OCI-LY7 (cell line): ENCODE measurements at regions not wholly inside any gene's neighbourhood (a gene's known extent, or its start where the extent isn't known, plus 50 kb on each side); places are given as distances from the start of the nearest gene placed in this dataset.

Experiments used
- BruUV-seq: library from RNA; stranded (reverse); fragments of 400-500 nt; replicated peaks from 2 replicates; lab custom pipeline; 2021; lab: Mats Ljungman, UMichigan
- CTCF ChIA-PET: fragments of 300-600 bp; sonication (Branson Sonifier 250); formaldehyde crosslinking; loops from one replicate; lab custom pipeline; 2022; ENCODE audit warnings: antibody characterized with exemption; ENCODE audit not compliant: unreplicated experiment; lab: Charles Lee
- POLR2A ChIA-PET: fragments of 300-600 bp; sonication (Branson Sonifier 250); formaldehyde crosslinking; loops from one replicate; lab custom pipeline; 2022; ENCODE audit warnings: antibody characterized with exemption; lab: Charles Lee
- DNase-seq: peaks from one replicate; pipeline ENCODE4 v3.0.0-alpha.2; 2015; ENCODE audit warnings: low spot score
- H2AFZ ChIP-seq: fragments of 200-600 bp; sonication (generic), shearing (Covaris generic); 2 replicates; pipeline ENCODE4 v1.6.1; 2014; ENCODE audit warnings: mild to moderate bottlenecking, antibody characterized with exemption, low read length, moderate library complexity
- H3K27ac ChIP-seq: fragments of 200-600 bp; sonication (generic); 2 replicates; pipeline ENCODE4 v1.5.1; 2014; ENCODE audit warnings: mixed run types, low read depth, mild to moderate bottlenecking, moderate library complexity, low read length, inconsistent platforms; ENCODE audit not compliant: poor library complexity, severe bottlenecking
- H3K36me3 ChIP-seq: fragments of 200-600 bp; sonication (generic); 2 replicates; pipeline ENCODE4 v1.6.1; 2014; ENCODE audit warnings: mild to moderate bottlenecking, antibody characterized with exemption, low read length, moderate library complexity, mixed read lengths; ENCODE audit not compliant: insufficient read depth
- H3K4me1 ChIP-seq: fragments of 200-600 bp; sonication (generic); 2 replicates; pipeline ENCODE4 v1.5.1; 2014; ENCODE audit warnings: mild to moderate bottlenecking, low read length; ENCODE audit not compliant: insufficient read depth, poor library complexity, severe bottlenecking
- H3K4me2 ChIP-seq: fragments of 200-600 bp; sonication (generic); 2 replicates; pipeline ENCODE4 v1.6.1; 2014; ENCODE audit warnings: mild to moderate bottlenecking, low read length
- H3K4me3 ChIP-seq: fragments of 200-600 bp; sonication (generic); 2 replicates; pipeline ENCODE4 v1.5.1; 2014; ENCODE audit warnings: mild to moderate bottlenecking, low read depth, low read length; ENCODE audit not compliant: poor library complexity, severe bottlenecking
- H3K79me2 ChIP-seq: fragments of 200-600 bp; sonication (generic); 2 replicates; pipeline ENCODE4 v1.6.1; 2016; ENCODE audit warnings: low read depth, mild to moderate bottlenecking, low read length, moderate library complexity, mixed read lengths; ENCODE audit not compliant: insufficient read depth
- H3K9me2 ChIP-seq: fragments of 200-600 bp; sonication (generic); 2 replicates; pipeline ENCODE4 v1.6.1; 2016; ENCODE audit warnings: mild to moderate bottlenecking, low read length, mixed read lengths; ENCODE audit not compliant: insufficient read depth
- H3K9me3 ChIP-seq: fragments of 200-600 bp; sonication (generic); 2 replicates; pipeline ENCODE4 v1.6.1; 2014; ENCODE audit warnings: mild to moderate bottlenecking, mixed run types, low read length, mixed read lengths
- H4K20me1 ChIP-seq: fragments of 200-600 bp; sonication (generic); 2 replicates; pipeline ENCODE4 v1.6.1; 2014; ENCODE audit warnings: mild to moderate bottlenecking, antibody characterized with exemption, low read length, moderate library complexity, mixed read lengths; ENCODE audit not compliant: insufficient read depth
- EZH2phosphoT487 ChIP-seq: fragments of 200-600 bp; sonication (generic); IDR thresholded peaks from 2 replicates; pipeline ENCODE4 v1.6.1; 2018; ENCODE audit warnings: low read depth, borderline replicate concordance, mild to moderate bottlenecking, mixed run types, antibody characterized with exemption, low read length, moderate library complexity, mixed read lengths
- intact Hi-C: fragments of 100-400 bp; cut with micrococcal nuclease; formaldehyde crosslinking; loops from one replicate; pipeline ENCODE4 v1.10.0; 2022; ENCODE audit not compliant: unreplicated experiment
- TF ChIP-seq, protein P1 (sequence below): fragments of 200-600 bp; sonication (generic); conservative IDR thresholded peaks from 2 replicates; pipeline ENCODE4 v1.5.1; 2014; ENCODE audit warnings: mild to moderate bottlenecking, antibody characterized with exemption, low read length, moderate library complexity, mixed read lengths

DNA sequence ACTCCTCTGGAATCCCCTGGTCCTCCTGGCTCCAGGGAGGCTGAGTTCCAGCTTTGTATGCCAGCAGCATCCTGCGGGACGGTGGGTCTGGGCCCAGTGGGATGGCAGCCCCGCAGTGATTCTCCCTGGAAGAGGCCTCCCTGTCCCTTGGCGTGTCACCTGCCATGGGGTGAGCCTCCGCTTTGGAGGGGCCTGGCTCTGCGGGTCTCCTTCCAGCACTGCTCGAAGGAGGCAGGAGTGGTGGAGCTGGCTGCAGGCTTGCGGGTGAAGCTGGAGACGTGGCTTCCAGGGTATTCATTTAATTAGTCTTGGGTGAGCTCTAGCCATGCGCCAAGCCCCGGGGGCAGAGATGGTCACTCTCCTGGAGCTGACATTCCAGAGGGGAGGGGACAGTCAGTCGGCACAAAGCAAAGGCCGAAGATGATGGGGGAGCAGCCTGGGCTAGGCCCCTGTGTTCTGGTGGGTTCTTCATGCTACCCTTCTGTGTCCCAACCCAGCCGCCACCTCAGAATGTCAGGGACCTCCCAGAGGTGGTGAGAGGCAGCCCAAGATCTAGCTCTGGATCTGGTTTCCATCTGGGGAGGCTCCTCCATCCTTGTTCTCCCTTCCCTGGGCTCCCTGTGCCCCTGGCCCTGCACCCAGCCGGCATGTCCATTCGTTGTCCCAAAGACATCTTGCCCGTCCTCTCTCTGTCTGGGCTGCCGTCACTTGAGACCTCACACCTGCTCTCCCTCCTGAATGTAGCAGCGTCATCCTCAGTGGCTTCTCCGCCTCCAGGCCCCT lies 1332.5 kb downstream of the BRD1 start:
- H3K9me3 ChIP-seq: no peaks in the 10 kb centered on the region
- no peaks in the 10 kb centered on the region for H3K36me3 ChIP-seq
- no TSS peak for BruUV-seq
- TF ChIP-seq, protein P1, sequence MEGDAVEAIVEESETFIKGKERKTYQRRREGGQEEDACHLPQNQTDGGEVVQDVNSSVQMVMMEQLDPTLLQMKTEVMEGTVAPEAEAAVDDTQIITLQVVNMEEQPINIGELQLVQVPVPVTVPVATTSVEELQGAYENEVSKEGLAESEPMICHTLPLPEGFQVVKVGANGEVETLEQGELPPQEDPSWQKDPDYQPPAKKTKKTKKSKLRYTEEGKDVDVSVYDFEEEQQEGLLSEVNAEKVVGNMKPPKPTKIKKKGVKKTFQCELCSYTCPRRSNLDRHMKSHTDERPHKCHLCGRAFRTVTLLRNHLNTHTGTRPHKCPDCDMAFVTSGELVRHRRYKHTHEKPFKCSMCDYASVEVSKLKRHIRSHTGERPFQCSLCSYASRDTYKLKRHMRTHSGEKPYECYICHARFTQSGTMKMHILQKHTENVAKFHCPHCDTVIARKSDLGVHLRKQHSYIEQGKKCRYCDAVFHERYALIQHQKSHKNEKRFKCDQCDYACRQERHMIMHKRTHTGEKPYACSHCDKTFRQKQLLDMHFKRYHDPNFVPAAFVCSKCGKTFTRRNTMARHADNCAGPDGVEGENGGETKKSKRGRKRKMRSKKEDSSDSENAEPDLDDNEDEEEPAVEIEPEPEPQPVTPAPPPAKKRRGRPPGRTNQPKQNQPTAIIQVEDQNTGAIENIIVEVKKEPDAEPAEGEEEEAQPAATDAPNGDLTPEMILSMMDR: no peak
- no peak for TF ChIP-seq EZH2phosphoT487
- H2AFZ ChIP-seq: no peak overlapping the region
- no peaks in the 10 kb centered on the region for H4K20me1 ChIP-seq
- H3K79me2 ChIP-seq: no peaks in the 10 kb centered on the region
- H3K4me3 ChIP-seq: no peak overlapping the region
- no peak overlapping the region for H3K4me2 ChIP-seq
- peaks cover 8% of the 10 kb centered on the region for H3K4me1 ChIP-seq
- POLR2A ChIA-PET: no interaction called here
- no peak overlapping the region for H3K27ac ChIP-seq
- CTCF ChIA-PET: no interaction called here
- intact Hi-C loops: loop anchor here (5.0 to 10.0 kb wide), 4 partner anchors 498 to 1283 kb away; no protein-coding TSS in a partner anchor
- DNase-seq: no peak
- no peaks in the 10 kb centered on the region for H3K9me2 ChIP-seq

DNA sequence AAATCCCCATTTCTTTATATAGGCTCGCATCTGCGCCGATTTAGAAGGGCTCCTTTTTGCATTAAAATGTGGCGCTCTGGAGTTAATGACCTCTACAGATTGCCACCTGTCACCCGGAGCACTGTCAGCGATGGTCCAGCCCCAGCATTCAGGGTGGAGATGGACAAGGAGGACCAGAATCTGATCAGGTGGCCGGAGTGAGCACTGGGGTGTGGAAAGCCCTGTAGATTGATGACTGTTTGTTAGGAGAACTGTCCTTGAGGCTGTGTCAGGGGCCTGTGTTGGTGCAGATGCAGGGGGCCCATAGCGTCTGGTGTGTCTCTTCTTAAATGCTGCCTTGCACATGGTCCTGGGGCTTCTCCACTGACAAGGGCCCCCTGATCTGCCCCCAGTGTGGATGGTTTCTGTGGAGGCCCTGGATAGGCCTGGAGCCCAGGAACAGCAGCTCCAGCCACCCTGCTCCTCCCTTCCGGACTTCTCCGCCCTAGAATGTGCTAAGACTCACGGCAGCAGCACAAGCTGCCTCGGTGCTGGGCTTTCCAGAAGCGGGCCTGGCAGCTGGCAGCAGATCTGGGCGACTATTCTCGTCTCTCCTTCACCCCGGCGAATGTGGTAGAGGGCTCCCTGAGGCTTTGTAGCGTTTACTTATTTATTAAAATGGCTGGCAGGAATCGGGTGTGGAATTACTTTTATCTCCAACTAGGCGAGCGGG lies 1333.3 kb downstream of the BRD1 start:
- DNase-seq: no peak
- no TSS peak for BruUV-seq
- H2AFZ ChIP-seq: no peak overlapping the region
- H3K4me3 ChIP-seq: no peak overlapping the region
- H3K36me3 ChIP-seq: no peaks in the 10 kb centered on the region
- ChIA-PET CTCF (no interaction called here), POLR2A (no interaction called here)
- TF ChIP-seq, protein P1: no peak
- no peak for TF ChIP-seq EZH2phosphoT487
- peaks cover 8% of the 10 kb centered on the region for H3K4me1 ChIP-seq
- no peak overlapping the region for H3K4me2 ChIP-seq
- no peaks in the 10 kb centered on the region for H3K79me2 ChIP-seq
- no peaks in the 10 kb centered on the region for H3K9me2 ChIP-seq
- H3K9me3 ChIP-seq: no peaks in the 10 kb centered on the region
- no peaks in the 10 kb centered on the region for H4K20me1 ChIP-seq
- intact Hi-C loops: loop anchor here (5.0 to 10.0 kb wide), 4 partner anchors 497 to 1282 kb away; no protein-coding TSS in a partner anchor
- no peak overlapping the region for H3K27ac ChIP-seq
